AG10803 (cell line): ENCODE measurements at regions not wholly inside any gene's neighbourhood (a gene's known extent, or its start where the extent isn't known, plus 50 kb on each side); places are given as distances from the start of the nearest gene placed in this dataset.

Experiments used
- DNase-seq: peaks from one replicate; pipeline ENCODE4 v3.0.0; 2010; ENCODE audit warnings: low read depth
- H3K4me3 ChIP-seq: 2 replicates; pipeline ENCODE4 v1.5.1; 2011; ENCODE audit warnings: mild to moderate bottlenecking, low read length, control low read depth
- TF ChIP-seq, protein P1 (sequence below): conservative IDR thresholded peaks from 2 replicates; pipeline ENCODE4 v1.5.1; 2011; ENCODE audit warnings: mild to moderate bottlenecking, low read length, control low read depth, inconsistent platforms

GRCh38 chr10:124212702-124213101, 119.3 kb upstream of the CHST15 start:
- DNase-seq, result no peak
- no peak overlapping the region for H3K4me3 ChIP-seq
- TF ChIP-seq, protein P1, sequence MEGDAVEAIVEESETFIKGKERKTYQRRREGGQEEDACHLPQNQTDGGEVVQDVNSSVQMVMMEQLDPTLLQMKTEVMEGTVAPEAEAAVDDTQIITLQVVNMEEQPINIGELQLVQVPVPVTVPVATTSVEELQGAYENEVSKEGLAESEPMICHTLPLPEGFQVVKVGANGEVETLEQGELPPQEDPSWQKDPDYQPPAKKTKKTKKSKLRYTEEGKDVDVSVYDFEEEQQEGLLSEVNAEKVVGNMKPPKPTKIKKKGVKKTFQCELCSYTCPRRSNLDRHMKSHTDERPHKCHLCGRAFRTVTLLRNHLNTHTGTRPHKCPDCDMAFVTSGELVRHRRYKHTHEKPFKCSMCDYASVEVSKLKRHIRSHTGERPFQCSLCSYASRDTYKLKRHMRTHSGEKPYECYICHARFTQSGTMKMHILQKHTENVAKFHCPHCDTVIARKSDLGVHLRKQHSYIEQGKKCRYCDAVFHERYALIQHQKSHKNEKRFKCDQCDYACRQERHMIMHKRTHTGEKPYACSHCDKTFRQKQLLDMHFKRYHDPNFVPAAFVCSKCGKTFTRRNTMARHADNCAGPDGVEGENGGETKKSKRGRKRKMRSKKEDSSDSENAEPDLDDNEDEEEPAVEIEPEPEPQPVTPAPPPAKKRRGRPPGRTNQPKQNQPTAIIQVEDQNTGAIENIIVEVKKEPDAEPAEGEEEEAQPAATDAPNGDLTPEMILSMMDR, result no peak

DNA sequence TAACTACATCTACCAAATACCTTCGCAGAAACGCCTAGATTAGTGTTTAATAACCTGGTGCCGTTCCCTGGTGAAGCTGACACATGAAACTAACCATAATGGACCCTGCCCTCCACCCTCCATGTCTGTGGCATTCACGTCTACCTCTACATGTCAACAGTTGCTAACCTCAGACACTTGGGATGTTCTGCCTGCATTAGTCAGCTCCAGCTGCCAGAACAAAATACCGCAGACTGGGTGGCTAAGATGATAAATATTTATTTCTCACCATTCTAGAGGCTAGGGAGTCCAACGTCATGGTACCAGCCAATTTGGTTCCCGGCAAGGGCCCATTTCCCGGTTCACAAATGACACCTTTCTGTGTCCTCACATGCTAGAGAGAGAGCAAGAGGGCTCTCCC, 118.5 kb upstream of the CHST15 start:
- no peak overlapping the region for H3K4me3 ChIP-seq
- TF ChIP-seq, protein P1, result no peak
- DNase-seq, result peak; percentile 12

DNA sequence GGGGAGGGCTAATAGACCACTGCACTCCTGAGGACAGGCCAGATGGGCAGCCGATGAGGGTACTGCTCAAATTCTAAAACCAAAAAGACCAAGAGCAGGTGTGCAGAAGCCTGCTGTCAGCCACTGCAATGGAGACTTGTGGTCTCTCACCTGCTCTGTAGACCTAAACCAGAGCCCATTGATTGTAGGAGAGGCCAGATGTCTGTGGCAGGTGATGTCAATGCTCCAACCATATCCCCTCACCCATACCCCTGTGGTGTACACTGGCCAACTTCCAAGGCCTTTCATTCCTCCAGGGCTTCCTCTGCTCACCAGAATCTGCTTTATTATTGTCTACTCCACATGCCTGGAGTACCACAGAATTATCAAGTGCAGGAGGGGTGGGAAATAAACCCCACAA, 116.9 kb upstream of the CHST15 start:
- TF ChIP-seq, protein P1, result no peak
- H3K4me3 ChIP-seq, result no peak overlapping the region
- no peak for DNase-seq

- TF ChIP-seq, protein P1, result no peak
- H3K4me3 ChIP-seq, result no peak overlapping the region
- DNase-seq, result no peak
These were observed 114.0 kb upstream of the CHST15 start for GRCh38 chr10:124207391-124207790.

GRCh38 chr10:124206616-124207015, 113.2 kb upstream of the CHST15 start:
- no peak for DNase-seq
- H3K4me3 ChIP-seq, result no peak overlapping the region
- TF ChIP-seq, protein P1, result no peak

DNA sequence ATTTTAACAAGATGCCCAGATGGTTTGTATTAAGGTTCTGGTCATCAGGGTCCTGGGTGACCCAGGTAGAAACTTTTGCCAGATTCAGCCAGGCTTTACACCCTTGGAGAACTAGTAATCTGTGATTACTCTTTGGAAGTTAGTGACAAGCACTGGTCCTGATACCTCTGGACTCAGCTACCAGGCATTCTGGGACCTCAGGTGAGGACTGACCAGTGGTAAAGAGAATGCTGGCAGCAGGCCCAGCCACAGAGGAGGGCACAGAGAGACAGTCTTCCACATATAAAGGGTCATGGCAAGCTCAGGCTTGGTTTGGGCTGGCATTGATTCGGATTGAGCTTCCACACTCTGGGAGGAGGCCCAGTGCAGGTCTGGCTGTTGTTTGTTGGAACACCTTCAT, 112.0 kb upstream of the CHST15 start:
- no peak for DNase-seq
- H3K4me3 ChIP-seq, result no peak overlapping the region
- TF ChIP-seq, protein P1, result no peak

GRCh38 chr10:124204726-124205125, 111.3 kb upstream of the CHST15 start:
- no peak overlapping the region for H3K4me3 ChIP-seq
- TF ChIP-seq, protein P1, result no peak
- DNase-seq, result no peak
